B cell (primary cell): ENCODE measurements at regions not wholly inside any gene's neighbourhood (a gene's known extent, or its start where the extent isn't known, plus 50 kb on each side); places are given as distances from the start of the nearest gene placed in this dataset.

Source experiments
- ATAC-seq: fragments of 200-7000 bp; cut with Tn5 transposase; one replicate; pipeline ENCODE4 v1.10.0; 2021; ENCODE audit warnings: low read depth, mild to moderate bottlenecking, moderate number of reproducible peaks, moderate library complexity
- CTCF ChIA-PET: fragments of 350-600 bp; sonication (Branson Sonifier 250); formaldehyde crosslinking; loops from one replicate; lab custom pipeline; 2021; ENCODE audit warnings: antibody characterized with exemption, inconsistent platforms; lab: Charles Lee
- POLR2A ChIA-PET: fragments of 350-600 bp; sonication (Branson Sonifier 250); formaldehyde crosslinking; loops from one replicate; lab custom pipeline; 2021; ENCODE audit warnings: antibody characterized with exemption; lab: Charles Lee
- DNase-seq: peaks from one replicate; pipeline ENCODE4 v3.0.0; 2013
- H2AFZ ChIP-seq: 2 replicates; pipeline ENCODE4 v1.6.1; 2012; ENCODE audit warnings: mild to moderate bottlenecking, low read depth, low read length; ENCODE audit not compliant: insufficient read depth, poor library complexity, severe bottlenecking
- H3K27ac ChIP-seq, 2 donors: 1 replicate in 1 of 2; 2 replicates in 1 of 2; pipeline ENCODE4 v1.5.1; 2012 to 2013; ENCODE audit warnings: low read length in 2 of 2, mild to moderate bottlenecking in 2 of 2, moderate library complexity in 1 of 2
- H3K27me3 ChIP-seq, 4 experiments: fragments of 200-600 bp in 1 of 4; sonication (generic) in 1 of 4; replicated peaks in 1 of 4; 1 replicate in 2 of 4; 2 replicates in 2 of 4; pipeline versions ENCODE4 v1.6.1 to v1.7.0; 2013 to 2016; ENCODE audit warnings: low read length in 3 of 4, mild to moderate bottlenecking in 2 of 4, mixed read lengths in 1 of 4, moderate library complexity in 1 of 4; ENCODE audit not compliant: insufficient read depth in 4 of 4, control insufficient read depth in 3 of 4; ENCODE audit errors: control extremely low read depth in 1 of 4
- H3K36me3 ChIP-seq, 2 experiments: replicated peaks in 1 of 2; 1 replicate in 1 of 2; 2 replicates in 1 of 2; pipeline versions ENCODE4 v1.6.1 to v1.7.1; 2013; ENCODE audit warnings: low read length in 1 of 2; ENCODE audit not compliant: insufficient read depth in 2 of 2, control insufficient read depth in 1 of 2; ENCODE audit errors: control extremely low read depth in 1 of 2, extremely low read depth in 1 of 2
- H3K4me1 ChIP-seq, 2 donors: fragments of 200-600 bp in 1 of 2; sonication (generic) in 1 of 2; 1 replicate in 1 of 2; 2 replicates in 1 of 2; pipeline versions ENCODE4 v1.5.1 to v1.6.1; 2013 to 2017; ENCODE audit warnings: low read length in 2 of 2; ENCODE audit not compliant: control insufficient read depth in 2 of 2, insufficient read depth in 2 of 2
- H3K4me2 ChIP-seq: replicated peaks from 2 replicates; pipeline ENCODE3; 2012; ENCODE audit warnings: mild to moderate bottlenecking, low read depth, low read length; ENCODE audit not compliant: poor library complexity, severe bottlenecking
- H3K4me3 ChIP-seq, 5 experiments: fragments of 200-600 bp in 1 of 5; sonication (generic) in 1 of 5; 1 replicate in 3 of 5; 2 replicates in 2 of 5; pipeline versions ENCODE4 v1.5.1 to v1.7.0; 2011 to 2016; ENCODE audit warnings: low read length in 4 of 5, mild to moderate bottlenecking in 4 of 5, low read depth in 2 of 5, control low read depth in 1 of 5, moderate library complexity in 1 of 5; ENCODE audit not compliant: insufficient read depth in 1 of 5; ENCODE audit errors: control extremely low read depth in 1 of 5, extremely low read depth in 1 of 5
- H3K79me2 ChIP-seq: fragments of 200-600 bp; sonication (generic); one replicate; pipeline ENCODE4 v1.6.0; 2016; ENCODE audit warnings: low read length; ENCODE audit not compliant: control insufficient read depth, insufficient read depth
- H3K9ac ChIP-seq: fragments of 200-600 bp; sonication (generic); 2 replicates; pipeline ENCODE4 v1.6.1; 2017; ENCODE audit warnings: mild to moderate bottlenecking, low read length, moderate library complexity
- H3K9me3 ChIP-seq, 3 donors: one replicate each; pipeline versions ENCODE4 v1.6.1 to v1.7.1; 2013; ENCODE audit warnings: low read length in 2 of 3; ENCODE audit not compliant: control insufficient read depth in 2 of 3, insufficient read depth in 1 of 3; ENCODE audit errors: control extremely low read depth in 1 of 3
- H4K20me1 ChIP-seq: 2 replicates; pipeline ENCODE4 v1.6.0; 2012; ENCODE audit warnings: mild to moderate bottlenecking, low read length; ENCODE audit not compliant: insufficient read depth, control insufficient read depth, poor library complexity, severe bottlenecking
- H3K27ac Mint-ChIP-seq: one replicate; pipeline ENCODE4 v1.8.0; 2021; ENCODE audit warnings: mixed read lengths
- H3K27me3 Mint-ChIP-seq: one replicate; pipeline ENCODE4 v1.8.0; 2021; ENCODE audit warnings: mixed read lengths
- H3K4me1 Mint-ChIP-seq: one replicate; pipeline ENCODE4 v1.8.0; 2021; ENCODE audit warnings: mixed read lengths
- H3K4me3 Mint-ChIP-seq: one replicate; pipeline ENCODE4 v1.8.0; 2021; ENCODE audit warnings: mixed read lengths
- H3K9me3 Mint-ChIP-seq: one replicate; pipeline ENCODE4 v1.8.0; 2022; ENCODE audit warnings: mixed read lengths; ENCODE audit not compliant: insufficient read depth
- CTCF ChIP-seq: fragments of 200-600 bp; IDR thresholded peaks from one replicate; pipeline ENCODE4 v1.8.0; 2022; ENCODE audit warnings: antibody characterized with exemption, mild to moderate bottlenecking
- EZH2 ChIP-seq: IDR thresholded peaks from 2 replicates; pipeline ENCODE4 v1.6.1; 2012; ENCODE audit warnings: borderline replicate concordance, low read depth, mild to moderate bottlenecking, moderate library complexity, low read length; ENCODE audit not compliant: insufficient read depth, poor library complexity, severe bottlenecking
- WGBS: methylation state at CpG from one replicate; pipeline ENCODE4 v1.1.5; 2013; ENCODE audit warnings: missing lambda C conversion rate; ENCODE audit not compliant: insufficient coverage; 5-methylcytosine and 5-hydroxymethylcytosine counted together
- intact Hi-C: fragments of 100-400 bp; cut with micrococcal nuclease; formaldehyde crosslinking; loops from one replicate; pipeline ENCODE4 v1.10.0; 2022

- Mint-ChIP-seq H3K27ac (no peak overlapping the region), H3K4me3 (no peak overlapping the region), H3K9me3 (peaks cover 2% of the 10 kb centered on the region), H3K27me3 (no peaks in the 10 kb centered on the region), H3K4me1 (no peaks in the 10 kb centered on the region)
- Histone ChIP-seq H4K20me1 (no peaks in the 10 kb centered on the region), H3K36me3 (no peaks in the 10 kb centered on the region), H3K9me3 (no peaks in the 10 kb centered on the region), H3K4me1 (no peaks in the 10 kb centered on the region), H3K4me2 (no peak overlapping the region), H3K79me2 (no peaks in the 10 kb centered on the region), H3K9ac (no peak overlapping the region), H3K27me3 (no peaks in the 10 kb centered on the region), H3K4me3 (no peak overlapping the region), H3K27ac (no peak overlapping the region), H2AFZ (no peak overlapping the region)
- TF ChIP-seq CTCF, result no peak
- no peak for TF ChIP-seq EZH2
- CTCF ChIA-PET, result no interaction called here
- intact Hi-C loops, result no loop called here
- 67% methylated on average over 1 of the region's 2 CpGs for WGBS
- POLR2A ChIA-PET, result no interaction called here
- ATAC-seq, result no peak
- DNase-seq, result no peak
These were observed 425.2 kb downstream of the HACE1 start for GRCh38 chr6:104434519-104434918.

- ATAC-seq (no peak), DNase-seq (no peak)
- H3K9me3 Mint-ChIP-seq, result peaks cover 8% of the 10 kb centered on the region
- POLR2A ChIA-PET, result no interaction called here
- Histone ChIP-seq H3K4me1 (no peaks in the 10 kb centered on the region), H3K36me3 (no peaks in the 10 kb centered on the region), H3K27ac (no peak overlapping the region), H3K4me2 (no peak overlapping the region), H3K4me3 (no peak overlapping the region), H4K20me1 (no peaks in the 10 kb centered on the region), H2AFZ (no peak overlapping the region), H3K9ac (no peak overlapping the region), H3K9me3 (no peaks in the 10 kb centered on the region), H3K79me2 (no peaks in the 10 kb centered on the region), H3K27me3 (no peaks in the 10 kb centered on the region)
- no peaks in the 10 kb centered on the region for H3K27me3 Mint-ChIP-seq
- WGBS, result 91% methylated on average over 2 of the region's 3 CpGs
- no peak overlapping the region for H3K27ac Mint-ChIP-seq
- CTCF ChIA-PET, result no interaction called here
- H3K4me1 Mint-ChIP-seq, result no peaks in the 10 kb centered on the region
- no peak overlapping the region for H3K4me3 Mint-ChIP-seq
- intact Hi-C loops, result no loop called here
- TF ChIP-seq EZH2 (no peak), CTCF (no peak)
These were observed 428.6 kb downstream of the HACE1 start for GRCh38 chr6:104431096-104431495.
